GM19467 (cell line): ENCODE measurements at regions not wholly inside any gene's neighbourhood (a gene's known extent, or its start where the extent isn't known, plus 50 kb on each side); places are given as distances from the start of the nearest gene placed in this dataset.
"Not testable (repeated sequence)": the region's sequence is repeated elsewhere in the genome, so short reads cannot be mapped to it uniquely, and the experiment has no call there.

Experiments
- ATAC-seq: cut with Tn5 transposase; IDR thresholded peaks from one replicate; pipeline ENCODE4 v1.9.1; 2021; ENCODE audit warnings: mild to moderate bottlenecking, moderate library complexity; ENCODE audit not compliant: unreplicated experiment

- no peak for ATAC-seq
Observed at GRCh38 chr6:137545073-137545472, 50.9 kb upstream of the OLIG3 start.

GRCh38 chr6:137547186-137547585 lies 53.0 kb upstream of the OLIG3 start:
- ATAC-seq: no peak

- ATAC-seq: no peak
Observed at GRCh38 chr6:137547601-137548000, 53.4 kb upstream of the OLIG3 start.

DNA sequence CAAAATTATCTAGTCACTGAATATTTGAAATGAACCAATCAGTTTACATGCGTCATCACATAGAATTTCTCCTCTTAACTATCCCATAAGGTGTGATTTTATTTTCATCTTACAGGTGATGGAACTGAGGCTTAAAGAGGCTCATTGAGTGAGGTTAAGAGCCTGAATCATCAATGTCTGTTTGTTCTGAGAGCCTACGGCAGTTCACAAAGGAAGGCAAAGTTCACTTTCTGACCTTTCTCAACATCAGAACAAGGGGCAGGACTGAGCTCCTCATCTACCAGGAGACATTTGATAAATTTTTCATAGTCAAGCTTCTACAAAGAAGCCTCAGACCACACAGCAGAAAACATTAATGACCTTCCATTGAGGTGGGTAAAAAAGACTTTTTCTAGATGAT lies 54.9 kb upstream of the OLIG3 start:
- ATAC-seq: no peak

GRCh38 chr6:137550535-137550934 lies 56.3 kb upstream of the OLIG3 start:
- no peak for ATAC-seq

GRCh38 chr6:137552146-137552545 lies 58.0 kb upstream of the OLIG3 start:
- ATAC-seq: no peak

DNA sequence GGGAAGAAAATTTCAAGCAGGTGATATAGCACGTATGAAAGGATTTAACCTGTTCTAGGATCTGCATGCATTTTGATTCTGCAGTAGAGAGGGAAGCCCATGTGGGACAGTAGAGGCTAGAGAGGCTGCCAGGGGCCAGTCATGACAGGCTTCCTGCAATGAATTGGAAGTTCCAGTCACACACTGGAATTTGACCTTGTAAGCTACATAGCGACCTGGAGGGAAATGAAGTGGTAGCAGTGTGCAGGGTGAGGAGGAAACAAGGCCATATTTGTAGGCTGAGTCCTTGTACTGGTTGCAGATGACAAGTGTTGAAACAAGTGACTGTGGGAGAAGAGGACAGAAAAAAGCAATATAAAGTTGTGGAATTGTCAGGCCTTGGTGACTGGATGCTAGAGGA lies 58.6 kb upstream of the OLIG3 start:
- ATAC-seq: no peak

DNA sequence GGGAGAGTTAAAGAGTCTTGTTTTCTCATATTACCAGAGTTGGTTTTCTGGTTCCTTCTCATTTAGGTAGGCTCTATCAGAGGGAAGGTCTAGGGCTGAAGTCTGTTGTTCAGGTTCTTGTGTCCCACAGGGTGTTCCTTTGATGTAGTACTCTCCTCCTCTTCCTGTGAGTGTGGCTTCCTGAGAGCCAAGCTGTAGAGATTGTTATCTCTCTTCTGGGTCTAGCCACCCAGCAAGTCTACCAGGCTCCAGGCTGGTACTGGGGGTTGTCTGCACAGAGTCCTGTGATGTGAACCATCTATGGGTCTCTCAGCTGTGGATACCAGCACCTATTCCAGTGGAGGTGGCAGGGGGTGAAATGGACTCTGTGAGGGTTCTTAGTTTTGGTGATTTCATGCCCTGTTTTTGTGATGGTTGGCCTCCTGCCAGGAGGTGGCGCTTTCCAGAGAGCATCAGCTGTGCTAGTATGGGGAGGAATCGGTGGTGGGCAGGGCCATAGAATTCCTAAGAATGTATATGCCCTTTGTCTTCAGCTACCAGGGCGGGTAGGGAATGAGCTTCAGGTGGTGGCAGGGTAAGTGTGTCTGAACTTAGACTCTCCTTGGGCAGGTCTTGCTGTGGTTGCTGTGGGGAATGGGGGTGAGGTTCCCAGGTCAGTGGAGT lies 65.5 kb upstream of the OLIG3 start:
- not testable (repeated sequence) for ATAC-seq

- ATAC-seq: no peak
Observed at GRCh38 chr6:137560184-137560563, 66.0 kb upstream of the OLIG3 start.

GRCh38 chr6:137568067-137568466 lies 73.9 kb upstream of the OLIG3 start:
- no peak for ATAC-seq

DNA sequence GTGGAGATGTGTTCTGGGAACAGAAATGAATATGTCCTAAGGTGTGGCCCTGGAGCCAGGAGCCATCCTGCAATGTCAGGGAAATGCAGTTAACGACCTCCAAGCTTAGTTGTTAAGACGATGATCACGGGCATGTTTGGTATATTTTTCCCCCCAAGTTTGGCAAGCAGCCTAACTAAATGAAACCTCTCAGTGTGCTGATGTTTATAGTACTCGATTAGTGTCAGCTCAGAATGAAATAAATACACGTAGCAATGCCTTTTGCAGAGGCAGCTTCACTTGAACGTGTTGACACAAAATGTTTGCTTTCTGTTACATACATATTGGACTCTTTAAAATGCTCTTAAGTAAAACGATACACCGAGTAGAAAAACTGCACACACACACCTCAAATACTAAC lies 76.2 kb upstream of the OLIG3 start:
- ATAC-seq: no peak

GRCh38 chr6:137571854-137572253 lies 77.7 kb upstream of the OLIG3 start:
- no peak for ATAC-seq

GRCh38 chr6:137573739-137574138 lies 79.5 kb upstream of the OLIG3 start:
- ATAC-seq: no peak

DNA sequence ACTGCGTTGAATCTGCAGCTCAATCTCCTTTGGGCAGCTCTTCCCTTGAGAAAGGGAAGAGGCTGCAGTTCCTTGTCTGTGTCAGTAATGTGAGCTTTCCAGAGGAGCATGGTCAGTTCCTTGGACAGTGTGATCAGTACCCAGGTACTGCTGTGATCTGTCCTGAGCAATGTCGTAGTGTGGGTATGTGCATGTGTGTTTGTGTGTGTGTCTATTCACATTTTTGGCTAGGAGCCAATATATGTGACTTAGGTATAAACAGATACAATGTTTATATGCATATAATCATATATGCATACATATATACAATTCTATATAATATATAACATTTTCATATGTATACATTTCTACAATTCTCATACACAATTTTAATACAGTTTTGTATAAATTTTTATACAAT lies 85.4 kb upstream of the OLIG3 start:
- ATAC-seq: no peak

DNA sequence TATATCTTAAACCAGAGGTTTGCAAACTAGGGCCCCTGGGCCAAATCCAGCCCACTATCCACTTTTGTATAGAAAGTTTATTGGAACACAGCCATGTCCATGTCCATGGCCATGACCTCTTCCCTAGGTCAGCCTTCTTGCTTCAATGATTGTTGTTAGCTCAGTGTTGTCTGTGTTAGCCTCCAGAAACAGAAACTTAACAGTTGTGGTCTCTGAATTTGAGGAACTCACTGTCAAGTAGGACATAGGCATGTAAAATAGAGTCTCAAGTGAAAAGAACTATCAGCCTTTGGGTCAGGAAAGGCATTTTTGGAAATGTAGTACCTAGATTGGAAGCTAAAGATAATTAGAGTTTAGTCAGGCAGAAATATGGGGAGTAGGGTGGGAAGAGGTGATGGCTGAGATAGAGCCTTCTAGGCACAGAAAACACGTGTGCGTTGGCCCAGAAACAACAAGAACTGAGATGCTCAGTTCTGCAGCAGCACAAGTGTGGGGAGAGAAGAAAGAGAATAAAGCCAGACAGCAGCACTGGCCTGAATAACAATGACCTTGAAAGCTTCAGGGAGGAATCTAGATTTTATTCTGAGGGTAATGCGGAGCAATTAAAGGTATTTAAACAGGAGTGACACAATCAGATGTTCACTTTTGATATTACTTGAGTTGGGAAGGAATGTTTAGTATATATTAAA lies 87.0 kb upstream of the OLIG3 start:
- ATAC-seq: no peak

DNA sequence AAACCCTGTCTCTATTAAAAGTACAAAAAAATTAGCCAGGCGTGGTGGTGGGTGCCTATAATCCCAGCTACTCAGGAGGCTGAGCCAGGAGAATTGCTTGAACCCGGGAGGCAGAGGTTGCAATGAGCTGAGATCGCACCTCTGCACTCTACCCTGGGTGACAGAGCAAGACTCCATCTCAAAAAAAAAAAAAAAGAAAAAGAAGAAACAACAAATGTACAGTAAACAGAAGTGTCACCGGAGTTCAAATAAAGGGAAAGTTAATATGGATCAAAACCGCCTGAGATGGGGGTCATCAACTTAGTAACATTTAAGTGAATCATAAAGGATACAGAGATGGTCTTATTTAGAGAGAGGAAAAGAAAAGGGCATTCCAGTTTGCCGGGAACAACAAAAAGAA lies 89.3 kb upstream of the OLIG3 start:
- not testable (repeated sequence) for ATAC-seq

DNA sequence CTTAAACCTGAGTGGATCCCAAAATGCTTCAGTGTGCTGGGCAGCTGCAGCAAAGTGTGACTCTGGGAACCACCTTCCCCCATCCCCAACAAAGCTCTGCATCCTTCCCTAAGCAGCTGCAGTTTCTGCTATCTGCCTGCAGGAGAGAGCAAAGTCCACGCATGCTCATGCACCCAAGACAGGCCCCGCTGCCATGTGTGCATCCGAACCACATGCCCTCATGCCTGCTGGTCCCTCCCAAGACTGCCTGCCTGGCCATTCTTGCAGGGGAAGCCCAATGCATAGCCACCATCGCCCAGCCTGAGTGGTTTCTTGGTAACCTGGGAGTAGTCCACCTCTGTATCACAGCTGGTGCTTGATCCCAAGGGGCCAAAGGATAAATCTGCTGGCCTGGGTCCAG lies 94.3 kb upstream of the OLIG3 start:
- ATAC-seq: no peak

- ATAC-seq: peak; percentile 100
Observed at GRCh38 chr6:137589067-137589848, 95.1 kb upstream of the OLIG3 start.

DNA sequence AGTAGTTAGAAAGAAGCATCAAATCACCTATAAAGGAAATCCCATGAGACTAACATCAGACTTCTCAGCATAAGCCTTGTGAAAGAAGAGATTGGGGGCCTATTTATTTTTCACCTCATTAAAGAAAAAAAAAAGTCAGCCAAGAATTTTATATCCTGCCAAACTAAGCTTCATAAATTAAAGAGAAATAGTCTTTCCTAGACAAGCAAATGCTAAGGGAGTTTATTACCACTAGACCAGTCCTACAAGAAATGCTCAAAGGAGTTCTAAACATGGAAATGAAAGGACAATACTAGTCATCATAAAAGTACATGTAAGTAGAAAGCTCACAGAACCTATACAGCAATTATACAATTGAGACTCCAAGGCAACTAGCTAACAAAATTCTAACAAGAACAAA lies 96.5 kb upstream of the OLIG3 start:
- no peak for ATAC-seq

- ATAC-seq: no peak
Observed at GRCh38 chr6:137601471-137601870, 107.3 kb upstream of the OLIG3 start.

DNA sequence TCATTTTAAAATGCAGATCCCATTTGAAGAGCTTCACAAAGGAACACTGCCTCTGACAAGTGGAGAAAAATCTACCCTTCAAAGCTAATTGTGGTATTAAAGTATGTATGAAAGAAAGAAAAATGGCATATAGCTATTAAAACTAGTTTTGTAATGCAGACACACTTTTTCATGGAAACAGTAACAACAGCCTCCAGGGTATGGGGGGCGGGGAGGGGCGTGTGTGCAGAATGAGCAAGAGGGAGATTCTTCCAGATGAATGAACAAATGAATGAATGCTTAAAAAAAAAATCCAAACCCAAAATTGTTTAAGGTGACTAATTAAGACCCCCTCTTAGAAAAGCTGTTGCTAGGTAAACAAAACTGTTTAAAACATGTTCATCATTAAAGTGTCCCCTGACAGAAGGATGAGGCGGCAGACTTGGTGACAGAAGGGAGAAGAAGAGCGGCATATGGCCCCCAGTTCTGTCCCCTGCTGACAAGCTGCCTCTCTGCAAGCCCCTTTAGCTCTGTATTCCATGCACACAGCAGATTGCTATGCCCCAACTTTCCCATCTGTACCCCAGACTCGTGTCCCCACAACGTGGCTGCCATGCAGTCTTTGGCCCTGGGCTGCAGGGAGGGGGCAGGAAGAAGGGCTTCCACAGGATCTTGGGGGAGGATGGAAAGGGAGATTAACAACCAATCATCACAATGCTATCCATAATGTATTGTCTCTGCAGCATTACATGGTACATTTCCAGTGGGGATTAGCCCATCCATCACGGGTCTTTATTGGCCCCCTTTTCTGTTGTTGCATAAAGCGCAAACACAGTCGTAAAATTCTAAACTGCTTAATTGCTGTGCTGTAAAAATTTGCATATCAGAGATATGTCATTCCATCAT lies 108.4 kb upstream of the OLIG3 start:
- no peak for ATAC-seq
